HCT116 (cell line): ENCODE measurements at regions not wholly inside any gene's neighbourhood (a gene's known extent, or its start where the extent isn't known, plus 50 kb on each side); places are given as distances from the start of the nearest gene placed in this dataset.

Source experiments
- ATAC-seq: fragments of 200-7000 bp; cut with Tn5 transposase; 2 replicates; pipeline ENCODE4 v1.9.1; 2020; ENCODE audit warnings: mild to moderate bottlenecking, moderate library complexity
- BruUV-seq: library from RNA; stranded (reverse); fragments of 400-500 nt; replicated peaks from 2 replicates; lab custom pipeline; 2021; lab: Mats Ljungman, UMichigan
- CTCF ChIA-PET: fragments of 300-600 bp; sonication (Branson Sonifier 250); formaldehyde crosslinking; loops from one replicate; lab custom pipeline; 2021; ENCODE audit warnings: antibody characterized with exemption; lab: Charles Lee
- POLR2A ChIA-PET: fragments of 300-600, 350-600 bp; sonication (Branson Sonifier 250); formaldehyde crosslinking; loops from one replicate; lab custom pipeline; 2021; ENCODE audit warnings: antibody characterized with exemption; lab: Charles Lee
- RAD21 ChIA-PET, 2 experiments: fragments of 300-600 bp; sonication (Branson Sonifier 250); formaldehyde crosslinking; loops; one replicate each; lab custom pipeline; 2023; ENCODE audit warnings: low total read pairs in 2 of 2; ENCODE audit not compliant: uncharacterized antibody in 2 of 2, unreplicated experiment in 2 of 2, low non-redundant PET in 1 of 2; lab: Charles Lee
- DNase-seq: peaks from one replicate; pipeline ENCODE4 v3.0.0-alpha.2; 2010; ENCODE audit warnings: low read depth, low spot score
- H2AFZ ChIP-seq: fragments of 200-600 bp; shearing (Covaris generic), sonication (generic); 2 replicates; pipeline ENCODE4 v1.6.1; 2017; ENCODE audit warnings: low read depth, mixed run types, mixed read lengths, antibody characterized with exemption, low read length; ENCODE audit not compliant: poor library complexity, severe bottlenecking
- H3K27ac ChIP-seq: 2 replicates; pipeline ENCODE4 v1.5.1; 2012; ENCODE audit warnings: low read depth, low read length
- H3K27me3 ChIP-seq: fragments of 200-600 bp; sonication (generic); 2 replicates; pipeline ENCODE4 v1.6.1; 2016; ENCODE audit warnings: mixed run types, low read length, mixed read lengths; ENCODE audit not compliant: insufficient read depth
- H3K36me3 ChIP-seq, 2 experiments: fragments of 200-500 bp in 1 of 2; fragments of 200-600 bp in 1 of 2; sonication (Bioruptor generic) in 1 of 2; sonication (generic) in 1 of 2; 2 replicates each; pipeline versions ENCODE4 v1.5.1 to v1.6.1; 2014 to 2016; ENCODE audit warnings: low read length in 2 of 2, inconsistent platforms in 1 of 2, mixed read lengths in 1 of 2, mixed run types in 1 of 2; ENCODE audit not compliant: insufficient read depth in 2 of 2, control insufficient read depth in 1 of 2
- H3K4me1 ChIP-seq, 2 experiments: fragments of 200-600 bp in 1 of 2; sonication (generic) in 1 of 2; 2 replicates each; pipeline versions ENCODE4 v1.5.1 to v1.6.1; 2012 to 2017; ENCODE audit warnings: low read length in 2 of 2, inconsistent platforms in 1 of 2, mild to moderate bottlenecking in 1 of 2, mixed read lengths in 1 of 2, mixed run types in 1 of 2, moderate library complexity in 1 of 2; ENCODE audit not compliant: insufficient read depth in 2 of 2, control insufficient read depth in 1 of 2
- H3K4me2 ChIP-seq: fragments of 200-600 bp; sonication (generic); 2 replicates; pipeline ENCODE4 v1.6.1; 2017; ENCODE audit warnings: mixed run types, low read length, mixed read lengths
- H3K4me3 ChIP-seq, 2 experiments: fragments of 200-600 bp in 1 of 2; sonication (generic) in 1 of 2; replicated peaks in 1 of 2; 2 replicates each; pipeline ENCODE4 v1.5.1; 2011 to 2016; ENCODE audit warnings: low read length in 2 of 2, control low read depth in 1 of 2, low read depth in 1 of 2, mild to moderate bottlenecking in 1 of 2, mixed read lengths in 1 of 2, mixed run types in 1 of 2
- H3K79me2 ChIP-seq: fragments of 200-600 bp; sonication (generic); 2 replicates; pipeline ENCODE4 v1.6.1; 2017; ENCODE audit warnings: mild to moderate bottlenecking, mixed run types, low read length, moderate library complexity, mixed read lengths; ENCODE audit not compliant: insufficient read depth
- H3K9ac ChIP-seq: fragments of 200-600 bp; sonication (generic); 2 replicates; pipeline ENCODE4 v1.6.1; 2016; ENCODE audit warnings: low read length, mixed read lengths
- H3K9me2 ChIP-seq: fragments of 200-600 bp; sonication (generic), shearing (Covaris generic); 2 replicates; pipeline ENCODE4 v1.6.1; 2017; ENCODE audit warnings: mixed run types, mild to moderate bottlenecking, moderate library complexity; ENCODE audit not compliant: insufficient read depth
- H3K9me3 ChIP-seq, 2 experiments: fragments of 200-500 bp in 1 of 2; fragments of 200-600 bp in 1 of 2; sonication (Bioruptor generic) in 1 of 2; sonication (generic) in 1 of 2; 2 replicates each; pipeline ENCODE4 v1.6.1; 2014 to 2017; ENCODE audit warnings: low read length in 2 of 2, mixed read lengths in 2 of 2, inconsistent platforms in 1 of 2, low read depth in 1 of 2, mild to moderate bottlenecking in 1 of 2, mixed run types in 1 of 2, moderate library complexity in 1 of 2; ENCODE audit not compliant: control insufficient read depth in 1 of 2, insufficient read depth in 1 of 2
- H4K20me1 ChIP-seq: fragments of 200-600 bp; sonication (generic), shearing (Covaris generic); 2 replicates; pipeline ENCODE4 v1.6.1; 2017; ENCODE audit warnings: mixed run types, mild to moderate bottlenecking, moderate library complexity; ENCODE audit not compliant: insufficient read depth
- EGR1 ChIP-seq: IDR thresholded peaks from 2 replicates; pipeline ENCODE4 v1.6.1; 2012; ENCODE audit warnings: low read depth
- EZH2phosphoT487 ChIP-seq: fragments of 200-600 bp; IDR thresholded peaks from 2 replicates; pipeline ENCODE4 v1.6.1; 2018; ENCODE audit warnings: antibody characterized with exemption, borderline replicate concordance
- FOSL1 ChIP-seq: IDR thresholded peaks from 2 replicates; pipeline ENCODE4 v1.6.1; 2012; ENCODE audit warnings: low read depth
- MAX ChIP-seq: IDR thresholded peaks from 2 replicates; pipeline ENCODE4 v1.6.1; 2012
- POLR2A ChIP-seq: IDR thresholded peaks from 2 replicates; pipeline ENCODE4 v1.7.0; 2011; ENCODE audit warnings: borderline replicate concordance; ENCODE audit not compliant: insufficient read depth, insufficient read length; ENCODE audit errors: extremely low read depth
- RAD21 ChIP-seq: IDR thresholded peaks from 2 replicates; pipeline ENCODE4 v1.6.1; 2012; ENCODE audit warnings: low read depth, mild to moderate bottlenecking
- SP1 ChIP-seq: IDR thresholded peaks from 2 replicates; pipeline ENCODE4 v1.6.1; 2012; ENCODE audit warnings: low read depth
- SRF ChIP-seq: IDR thresholded peaks from 2 replicates; pipeline ENCODE4 v1.6.1; 2012; ENCODE audit warnings: low read depth
- TCF7L2 ChIP-seq: IDR thresholded peaks from 2 replicates; pipeline ENCODE4 v1.7.0; 2011; ENCODE audit warnings: borderline replicate concordance, inconsistent platforms; ENCODE audit not compliant: insufficient read depth, insufficient read length; ENCODE audit errors: extremely low read depth
- YY1 ChIP-seq: IDR thresholded peaks from 2 replicates; pipeline ENCODE4 v1.6.1; 2011; ENCODE audit warnings: low read length, low read depth, moderate library complexity, mild to moderate bottlenecking; ENCODE audit not compliant: insufficient replicate concordance; ENCODE audit errors: extremely low read depth
- intact Hi-C: fragments of 100-400 bp; cut with micrococcal nuclease; formaldehyde crosslinking; loops from 2 replicates; pipeline ENCODE4 v1.10.0; 2022
- TF ChIP-seq, protein P1 (sequence below), 3 experiments: fragments of 200-600 bp in 1 of 3; sonication (generic) in 1 of 3; IDR thresholded peaks in 2 of 3; conservative IDR thresholded peaks in 1 of 3; 2 replicates each; pipeline ENCODE4 v1.5.1; 2012 to 2017; ENCODE audit warnings: low read depth in 2 of 3, low read length in 2 of 3, antibody characterized with exemption in 1 of 3, borderline replicate concordance in 1 of 3, control low read depth in 1 of 3, mild to moderate bottlenecking in 1 of 3, mixed read lengths in 1 of 3, mixed run types in 1 of 3, moderate library complexity in 1 of 3; ENCODE audit not compliant: insufficient read depth in 1 of 3
- TF ChIP-seq, protein P2 (sequence below): IDR thresholded peaks from 2 replicates; pipeline ENCODE4 v1.6.1; 2012
- TF ChIP-seq, protein P3 (sequence below): IDR thresholded peaks from 2 replicates; pipeline ENCODE4 v1.6.1; 2012; ENCODE audit warnings: low read depth

GRCh38 chr6:88383183-88383582 is 217.0 kb upstream of the CNR1 start:
- POLR2A ChIA-PET, result no interaction called here
- H3K79me2 ChIP-seq, result no peaks in the 10 kb centered on the region
- no TSS peak for BruUV-seq
- no peak overlapping the region for H3K4me2 ChIP-seq
- H3K9ac ChIP-seq, result no peak overlapping the region
- no peaks in the 10 kb centered on the region for H3K36me3 ChIP-seq
- no peak for DNase-seq
- no peak overlapping the region for H3K4me3 ChIP-seq
- no peaks in the 10 kb centered on the region for H3K4me1 ChIP-seq
- H4K20me1 ChIP-seq, result no peaks in the 10 kb centered on the region
- CTCF ChIA-PET, result no interaction called here
- no peak for ATAC-seq
- H3K27ac ChIP-seq, result no peak overlapping the region
- H3K27me3 ChIP-seq, result peaks cover 71% of the 10 kb centered on the region
- RAD21 ChIA-PET, result no interaction called here
- no peaks in the 10 kb centered on the region for H3K9me3 ChIP-seq
- H2AFZ ChIP-seq, result no peak overlapping the region
- intact Hi-C loops, result no loop called here
- TF ChIP-seq EGR1, result no peak
- TF ChIP-seq TCF7L2, result no peak
- TF ChIP-seq YY1, result no peak
- TF ChIP-seq EZH2phosphoT487, result no peak
- TF ChIP-seq MAX, result no peak
- TF ChIP-seq, protein P1, sequence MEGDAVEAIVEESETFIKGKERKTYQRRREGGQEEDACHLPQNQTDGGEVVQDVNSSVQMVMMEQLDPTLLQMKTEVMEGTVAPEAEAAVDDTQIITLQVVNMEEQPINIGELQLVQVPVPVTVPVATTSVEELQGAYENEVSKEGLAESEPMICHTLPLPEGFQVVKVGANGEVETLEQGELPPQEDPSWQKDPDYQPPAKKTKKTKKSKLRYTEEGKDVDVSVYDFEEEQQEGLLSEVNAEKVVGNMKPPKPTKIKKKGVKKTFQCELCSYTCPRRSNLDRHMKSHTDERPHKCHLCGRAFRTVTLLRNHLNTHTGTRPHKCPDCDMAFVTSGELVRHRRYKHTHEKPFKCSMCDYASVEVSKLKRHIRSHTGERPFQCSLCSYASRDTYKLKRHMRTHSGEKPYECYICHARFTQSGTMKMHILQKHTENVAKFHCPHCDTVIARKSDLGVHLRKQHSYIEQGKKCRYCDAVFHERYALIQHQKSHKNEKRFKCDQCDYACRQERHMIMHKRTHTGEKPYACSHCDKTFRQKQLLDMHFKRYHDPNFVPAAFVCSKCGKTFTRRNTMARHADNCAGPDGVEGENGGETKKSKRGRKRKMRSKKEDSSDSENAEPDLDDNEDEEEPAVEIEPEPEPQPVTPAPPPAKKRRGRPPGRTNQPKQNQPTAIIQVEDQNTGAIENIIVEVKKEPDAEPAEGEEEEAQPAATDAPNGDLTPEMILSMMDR (IDR thresholded peaks at IDR 0.05 in 2 of 3, conservative IDR thresholded peaks at IDR 0.05 in 1 of 3; ENCODE audit: borderline replicate concordance in 1 of 3, insufficient read depth in 1 of 3, low read depth in 2 of 3, low read length in 2 of 3), result no peak
- TF ChIP-seq POLR2A, result no peak
- no peaks in the 10 kb centered on the region for H3K9me2 ChIP-seq

DNA sequence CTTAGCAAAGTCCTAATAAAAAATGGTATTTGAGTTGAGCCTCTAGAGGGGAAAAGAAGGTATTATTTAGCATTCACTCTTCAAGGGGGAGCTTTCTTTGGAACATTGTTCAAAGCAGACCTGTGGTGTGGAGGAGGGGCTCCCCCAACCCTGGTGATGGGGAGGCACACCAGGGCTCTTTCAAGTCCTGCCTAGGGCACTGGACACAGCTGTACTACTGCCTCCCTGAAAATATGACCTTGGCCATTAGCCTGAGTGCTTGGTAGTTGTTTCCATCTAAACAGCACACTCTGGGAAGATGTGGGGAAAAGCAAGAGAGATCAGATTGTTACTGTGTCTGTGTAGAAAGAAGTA is 215.1 kb upstream of the CNR1 start:
- no peaks in the 10 kb centered on the region for H3K9me3 ChIP-seq
- BruUV-seq, result no TSS peak
- no peak overlapping the region for H3K27ac ChIP-seq
- no peak overlapping the region for H2AFZ ChIP-seq
- H3K27me3 ChIP-seq, result peaks cover 75% of the 10 kb centered on the region
- no peaks in the 10 kb centered on the region for H3K79me2 ChIP-seq
- no peaks in the 10 kb centered on the region for H3K36me3 ChIP-seq
- intact Hi-C loops, result no loop called here
- POLR2A ChIA-PET, result no interaction called here
- H4K20me1 ChIP-seq, result no peaks in the 10 kb centered on the region
- RAD21 ChIA-PET, result no interaction called here
- no peak overlapping the region for H3K4me3 ChIP-seq
- H3K4me2 ChIP-seq, result no peak overlapping the region
- ATAC-seq (no peak), DNase-seq (no peak)
- CTCF ChIA-PET, result no interaction called here
- H3K9ac ChIP-seq, result no peak overlapping the region
- H3K4me1 ChIP-seq, result no peaks in the 10 kb centered on the region
- H3K9me2 ChIP-seq, result no peaks in the 10 kb centered on the region
- TF ChIP-seq SP1 (no peak), POLR2A (no peak), SRF (no peak), EZH2phosphoT487 (no peak), RAD21 (no peak), FOSL1 (no peak)
- TF ChIP-seq, protein P2, sequence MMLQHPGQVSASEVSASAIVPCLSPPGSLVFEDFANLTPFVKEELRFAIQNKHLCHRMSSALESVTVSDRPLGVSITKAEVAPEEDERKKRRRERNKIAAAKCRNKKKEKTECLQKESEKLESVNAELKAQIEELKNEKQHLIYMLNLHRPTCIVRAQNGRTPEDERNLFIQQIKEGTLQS, result no peak
- TF ChIP-seq, protein P3, sequence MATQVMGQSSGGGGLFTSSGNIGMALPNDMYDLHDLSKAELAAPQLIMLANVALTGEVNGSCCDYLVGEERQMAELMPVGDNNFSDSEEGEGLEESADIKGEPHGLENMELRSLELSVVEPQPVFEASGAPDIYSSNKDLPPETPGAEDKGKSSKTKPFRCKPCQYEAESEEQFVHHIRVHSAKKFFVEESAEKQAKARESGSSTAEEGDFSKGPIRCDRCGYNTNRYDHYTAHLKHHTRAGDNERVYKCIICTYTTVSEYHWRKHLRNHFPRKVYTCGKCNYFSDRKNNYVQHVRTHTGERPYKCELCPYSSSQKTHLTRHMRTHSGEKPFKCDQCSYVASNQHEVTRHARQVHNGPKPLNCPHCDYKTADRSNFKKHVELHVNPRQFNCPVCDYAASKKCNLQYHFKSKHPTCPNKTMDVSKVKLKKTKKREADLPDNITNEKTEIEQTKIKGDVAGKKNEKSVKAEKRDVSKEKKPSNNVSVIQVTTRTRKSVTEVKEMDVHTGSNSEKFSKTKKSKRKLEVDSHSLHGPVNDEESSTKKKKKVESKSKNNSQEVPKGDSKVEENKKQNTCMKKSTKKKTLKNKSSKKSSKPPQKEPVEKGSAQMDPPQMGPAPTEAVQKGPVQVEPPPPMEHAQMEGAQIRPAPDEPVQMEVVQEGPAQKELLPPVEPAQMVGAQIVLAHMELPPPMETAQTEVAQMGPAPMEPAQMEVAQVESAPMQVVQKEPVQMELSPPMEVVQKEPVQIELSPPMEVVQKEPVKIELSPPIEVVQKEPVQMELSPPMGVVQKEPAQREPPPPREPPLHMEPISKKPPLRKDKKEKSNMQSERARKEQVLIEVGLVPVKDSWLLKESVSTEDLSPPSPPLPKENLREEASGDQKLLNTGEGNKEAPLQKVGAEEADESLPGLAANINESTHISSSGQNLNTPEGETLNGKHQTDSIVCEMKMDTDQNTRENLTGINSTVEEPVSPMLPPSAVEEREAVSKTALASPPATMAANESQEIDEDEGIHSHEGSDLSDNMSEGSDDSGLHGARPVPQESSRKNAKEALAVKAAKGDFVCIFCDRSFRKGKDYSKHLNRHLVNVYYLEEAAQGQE, result no peak
